ENCODE measurements at regions not wholly inside any gene's neighbourhood (a gene's known extent, or its start where the extent isn't known, plus 50 kb on each side); places are given as distances from the start of the nearest gene placed in this dataset.
"Not testable (repeated sequence)": the region's sequence is repeated elsewhere in the genome, so short reads cannot be mapped to it uniquely, and the experiment has no call there.

- intact Hi-C loops (cut with DNase I), result no loop called here
- Histone ChIP-seq H3K36me3 (no peaks in the 10 kb centered on the region), H3K4me3 (no peak overlapping the region), H3K4me1 (no peaks in the 10 kb centered on the region), H3K27ac (no peak overlapping the region), H3K9me3 (no peaks in the 10 kb centered on the region), H3K27me3 (no peaks in the 10 kb centered on the region)
- no peak for DNase-seq
- no peak for ATAC-seq
- WGBS (ENCODE audit: insufficient coverage, low coverage, low lambda C conversion rate, missing lambda C conversion rate), result 80% methylated on average over 6 of the region's 8 CpGs
- TF ChIP-seq, protein P1, sequence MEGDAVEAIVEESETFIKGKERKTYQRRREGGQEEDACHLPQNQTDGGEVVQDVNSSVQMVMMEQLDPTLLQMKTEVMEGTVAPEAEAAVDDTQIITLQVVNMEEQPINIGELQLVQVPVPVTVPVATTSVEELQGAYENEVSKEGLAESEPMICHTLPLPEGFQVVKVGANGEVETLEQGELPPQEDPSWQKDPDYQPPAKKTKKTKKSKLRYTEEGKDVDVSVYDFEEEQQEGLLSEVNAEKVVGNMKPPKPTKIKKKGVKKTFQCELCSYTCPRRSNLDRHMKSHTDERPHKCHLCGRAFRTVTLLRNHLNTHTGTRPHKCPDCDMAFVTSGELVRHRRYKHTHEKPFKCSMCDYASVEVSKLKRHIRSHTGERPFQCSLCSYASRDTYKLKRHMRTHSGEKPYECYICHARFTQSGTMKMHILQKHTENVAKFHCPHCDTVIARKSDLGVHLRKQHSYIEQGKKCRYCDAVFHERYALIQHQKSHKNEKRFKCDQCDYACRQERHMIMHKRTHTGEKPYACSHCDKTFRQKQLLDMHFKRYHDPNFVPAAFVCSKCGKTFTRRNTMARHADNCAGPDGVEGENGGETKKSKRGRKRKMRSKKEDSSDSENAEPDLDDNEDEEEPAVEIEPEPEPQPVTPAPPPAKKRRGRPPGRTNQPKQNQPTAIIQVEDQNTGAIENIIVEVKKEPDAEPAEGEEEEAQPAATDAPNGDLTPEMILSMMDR (IDR thresholded peaks at IDR 0.05), result no peak
- TF ChIP-seq POLR2A (IDR thresholded peaks at IDR 0.05), result no peak
Observed at GRCh38 chr18:21960189-21960588, 209.2 kb upstream of the GATA6 start.

DNA sequence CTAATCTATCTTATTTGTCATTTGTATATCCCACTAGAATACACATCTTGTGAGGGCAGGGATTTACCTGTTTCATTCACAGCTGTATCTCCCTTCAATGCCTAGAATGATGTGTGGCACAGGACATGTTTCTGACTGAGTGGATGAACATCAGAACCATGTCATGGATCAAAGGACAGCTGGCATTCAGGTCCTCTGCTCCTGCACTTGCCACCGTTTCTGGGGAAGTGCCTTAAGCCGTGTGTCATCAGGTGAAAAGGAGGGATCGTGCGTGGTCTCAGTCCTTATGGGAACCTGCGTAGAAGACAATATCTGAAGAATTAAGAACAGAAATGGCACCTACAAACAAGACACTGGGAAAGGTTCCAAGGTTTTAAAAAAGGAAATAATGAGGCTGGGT is 206.1 kb upstream of the GATA6 start:
- 83% methylated on average over 5 of the region's 5 CpGs for WGBS (ENCODE audit: insufficient coverage, low coverage, low lambda C conversion rate, missing lambda C conversion rate)
- Histone ChIP-seq H3K4me1 (peaks cover 0 to 10% (median 0%) of the 10 kb centered on the region in 4 donors), H3K9me3 (no peaks in the 10 kb centered on the region), H3K27me3 (no peaks in the 10 kb centered on the region), H3K4me3 (no peak overlapping the region), H3K36me3 (no peaks in the 10 kb centered on the region), H3K27ac (no peak overlapping the region)
- TF ChIP-seq POLR2A (IDR thresholded peaks at IDR 0.05), result no peak
- TF ChIP-seq, protein P1 (IDR thresholded peaks at IDR 0.05), result no peak
- no peak for ATAC-seq
- intact Hi-C loops (cut with DNase I), result no loop called here
- no peak for DNase-seq

GRCh38 chr18:21968338-21968737 is 201.1 kb upstream of the GATA6 start:
- H3K27me3 ChIP-seq, result no peaks in the 10 kb centered on the region
- no peaks in the 10 kb centered on the region for H3K9me3 ChIP-seq
- H3K4me3 ChIP-seq, result no peak overlapping the region
- peak overlapping the region in 2 of 3 donors; percentile 32 to 45 for H3K27ac ChIP-seq
- no peaks in the 10 kb centered on the region for H3K36me3 ChIP-seq
- ATAC-seq (peak; percentile 78 to 93 (median 86)), DNase-seq (peak; percentile 61 to 88 (median 85))
- WGBS (ENCODE audit: insufficient coverage, low coverage, low lambda C conversion rate, missing lambda C conversion rate), result 50% methylated on average over 1 of the region's 4 CpGs
- peaks cover 0 to 16% (median 0%) of the 10 kb centered on the region in 4 donors for H3K4me1 ChIP-seq
- TF ChIP-seq, protein P1 (IDR thresholded peaks at IDR 0.05), result no peak
- TF ChIP-seq POLR2A (IDR thresholded peaks at IDR 0.05), result no peak
- intact Hi-C loops (cut with DNase I), result no loop called here

- intact Hi-C loops (cut with DNase I), result no loop called here
- TF ChIP-seq POLR2A (IDR thresholded peaks at IDR 0.05), result no peak
- TF ChIP-seq, protein P1 (IDR thresholded peaks at IDR 0.05), result no peak
- H3K9me3 ChIP-seq, result peaks cover 0 to 2% (median 0%) of the 10 kb centered on the region in 4 donors
- 61% methylated on average over 7 of the region's 7 CpGs for WGBS (ENCODE audit: insufficient coverage, low coverage, low lambda C conversion rate, missing lambda C conversion rate)
- ATAC-seq, result peak in 3 of 4 donors; percentile 57 to 69 (median 66)
- no peaks in the 10 kb centered on the region for H3K27me3 ChIP-seq
- H3K4me3 ChIP-seq, result no peak overlapping the region
- peak in 1 of 3 donors; percentile 59 for DNase-seq
- H3K4me1 ChIP-seq, result peaks cover 0 to 12% (median 0%) of the 10 kb centered on the region in 4 donors
- no peaks in the 10 kb centered on the region for H3K36me3 ChIP-seq
- H3K27ac ChIP-seq, result no peak overlapping the region
Observed at GRCh38 chr18:21972281-21972680, 197.1 kb upstream of the GATA6 start.

DNA sequence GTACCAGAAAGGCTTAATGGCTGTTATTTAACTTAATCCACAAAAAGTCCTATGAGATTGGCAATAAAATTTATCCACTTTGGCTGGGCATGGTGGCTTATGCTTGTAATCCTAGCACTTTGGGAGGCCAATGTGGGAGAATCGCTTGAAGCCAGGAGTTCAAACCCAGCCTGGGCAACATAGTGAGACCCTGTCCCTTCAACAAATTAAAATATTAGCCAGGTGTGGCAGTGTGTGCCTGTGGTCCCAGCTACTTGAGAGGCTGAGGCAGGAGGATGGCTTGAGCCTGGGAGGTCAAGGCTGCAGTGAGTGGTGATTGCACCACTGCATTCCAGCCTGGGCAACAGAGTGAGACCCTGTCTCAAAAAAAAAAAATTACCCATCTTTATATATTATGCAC is 193.4 kb upstream of the GATA6 start:
- H3K9me3 ChIP-seq; H3K27ac ChIP-seq; H3K4me3 ChIP-seq; H3K4me1 ChIP-seq; H3K36me3 ChIP-seq; H3K27me3 ChIP-seq; DNase-seq; ATAC-seq; intact Hi-C loops (cut with DNase I): not testable (repeated sequence)
- WGBS (ENCODE audit: insufficient coverage, low coverage, low lambda C conversion rate, missing lambda C conversion rate), result 100% methylated on average over 1 of the region's 1 CpG
